Loucy (cell line): ENCODE measurements at regions not wholly inside any gene's neighbourhood (a gene's known extent, or its start where the extent isn't known, plus 50 kb on each side); places are given as distances from the start of the nearest gene placed in this dataset.

Experiments
- CTCF ChIP-seq: fragments of 200-600 bp; sonication (generic); conservative IDR thresholded peaks from 2 replicates; pipeline ENCODE4 v1.5.1; 2014; ENCODE audit warnings: mild to moderate bottlenecking, antibody characterized with exemption, low read length
- EZH2phosphoT487 ChIP-seq: fragments of 200-600 bp; IDR thresholded peaks from 2 replicates; pipeline ENCODE4 v1.6.1; 2018; ENCODE audit warnings: antibody characterized with exemption, mild to moderate bottlenecking, moderate library complexity, borderline replicate concordance

DNA sequence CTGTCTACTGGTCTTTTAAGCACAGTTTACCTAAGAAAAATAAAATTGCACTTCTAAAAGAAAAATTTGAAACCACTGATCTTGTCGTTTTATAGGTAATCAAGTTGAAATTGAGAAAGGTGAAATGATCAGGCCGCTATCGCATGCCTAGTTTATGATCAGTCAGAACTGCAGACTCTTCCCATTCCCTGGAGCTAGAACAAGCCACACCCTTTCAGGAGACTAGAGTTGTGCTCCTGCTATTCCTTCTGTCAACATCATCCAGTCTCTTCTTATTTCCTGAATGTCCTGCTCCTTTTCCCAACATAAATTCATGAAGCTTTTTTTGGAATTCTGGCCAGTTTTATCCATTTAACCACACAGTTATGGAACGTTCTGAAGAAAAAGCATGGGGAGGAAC, 135.1 kb downstream of the SLC7A11 start:
- no peak for TF ChIP-seq CTCF
- no peak for TF ChIP-seq EZH2phosphoT487
